ENCODE measurements at regions not wholly inside any gene's neighbourhood (a gene's known extent, or its start where the extent isn't known, plus 50 kb on each side); places are given as distances from the start of the nearest gene placed in this dataset.

- TF ChIP-seq CTCF (IDR thresholded peaks at IDR 0.05) (no peak), POLR2AphosphoS5 (IDR thresholded peaks at IDR 0.05) (no peak), POLR2A (IDR thresholded peaks at IDR 0.05) (no peak)
Measured at GRCh38 chr16:65336160-65336559, 214.3 kb upstream of the CDH11 start.

Measured in suprapubic skin (tissue), 4 donors.